H9 (cell line): ENCODE measurements at regions not wholly inside any gene's neighbourhood (a gene's known extent, or its start where the extent isn't known, plus 50 kb on each side); places are given as distances from the start of the nearest gene placed in this dataset.

ENCODE experiments used
- DNase-seq: peaks from one replicate; pipeline ENCODE4 v3.0.0-alpha.2; 2017
- H2AFZ ChIP-seq: one replicate; pipeline ENCODE4 v1.6.1; 2013; ENCODE audit warnings: mild to moderate bottlenecking, low read length, control low read depth, moderate library complexity
- H2AK5ac ChIP-seq: 2 replicates; pipeline ENCODE4 v1.6.1; 2013; ENCODE audit warnings: low read length, control low read depth, mixed read lengths; ENCODE audit not compliant: insufficient read length
- H2BK120ac ChIP-seq: one replicate; pipeline ENCODE4 v1.6.1; 2013; ENCODE audit warnings: low read depth, mild to moderate bottlenecking, low read length, control low read depth, inconsistent platforms; ENCODE audit not compliant: poor library complexity, severe bottlenecking
- H2BK12ac ChIP-seq: 2 replicates; pipeline ENCODE4 v1.6.1; 2013; ENCODE audit warnings: low read length, control low read depth, mixed read lengths, low read depth; ENCODE audit not compliant: insufficient read length
- H2BK15ac ChIP-seq: 2 replicates; pipeline ENCODE4 v1.6.1; 2013; ENCODE audit warnings: low read depth, low read length, control low read depth
- H2BK20ac ChIP-seq: one replicate; pipeline ENCODE4 v1.6.1; 2013; ENCODE audit warnings: low read depth, mild to moderate bottlenecking, low read length, control low read depth, inconsistent platforms; ENCODE audit not compliant: poor library complexity, severe bottlenecking
- H2BK5ac ChIP-seq: 2 replicates; pipeline ENCODE4 v1.6.1; 2013; ENCODE audit warnings: low read length, control low read depth, mixed read lengths; ENCODE audit not compliant: insufficient read length
- H3K14ac ChIP-seq: 2 replicates; pipeline ENCODE4 v1.6.1; 2013; ENCODE audit warnings: low read length, control low read depth; ENCODE audit not compliant: insufficient read depth
- H3K18ac ChIP-seq: 2 replicates; pipeline ENCODE4 v1.6.1; 2013; ENCODE audit warnings: low read depth, mild to moderate bottlenecking, mixed read lengths, low read length, control low read depth; ENCODE audit not compliant: insufficient read length
- H3K23ac ChIP-seq: 2 replicates; pipeline ENCODE4 v1.6.1; 2013; ENCODE audit warnings: low read length, control low read depth, mixed read lengths, low read depth; ENCODE audit not compliant: insufficient read length
- H3K23me2 ChIP-seq: 2 replicates; pipeline ENCODE4 v1.6.1; 2013; ENCODE audit warnings: low read depth, mild to moderate bottlenecking, mixed read lengths, low read length, control low read depth; ENCODE audit not compliant: insufficient read length, poor library complexity, severe bottlenecking
- H3K27ac ChIP-seq: 2 replicates; pipeline ENCODE4 v1.5.1; 2013; ENCODE audit warnings: low read length, control low read depth, mixed read lengths, low read depth; ENCODE audit not compliant: insufficient read length
- H3K27me3 ChIP-seq: 2 replicates; pipeline ENCODE4 v1.6.1; 2013; ENCODE audit warnings: low read length, control low read depth, inconsistent platforms; ENCODE audit not compliant: insufficient read depth
- H3K4ac ChIP-seq: 2 replicates; pipeline ENCODE4 v1.6.1; 2013; ENCODE audit warnings: low read depth, mild to moderate bottlenecking, control low read depth, inconsistent platforms, low read length, moderate library complexity
- H3K4me1 ChIP-seq: 2 replicates; pipeline ENCODE4 v1.6.1; 2013; ENCODE audit warnings: low read length, control low read depth, inconsistent platforms; ENCODE audit not compliant: insufficient read depth
- H3K4me2 ChIP-seq: 2 replicates; pipeline ENCODE4 v1.6.1; 2013; ENCODE audit warnings: low read length, control low read depth, mixed read lengths; ENCODE audit not compliant: insufficient read length, insufficient read depth
- H3K56ac ChIP-seq: 2 replicates; pipeline ENCODE4 v1.6.1; 2013; ENCODE audit warnings: low read depth, mild to moderate bottlenecking, mixed read lengths, low read length, control low read depth; ENCODE audit not compliant: insufficient read length
- H3K79me1 ChIP-seq: 2 replicates; pipeline ENCODE4 v1.6.1; 2013; ENCODE audit warnings: low read depth, mild to moderate bottlenecking, moderate library complexity, low read length, control low read depth, inconsistent platforms; ENCODE audit not compliant: insufficient read depth, poor library complexity, severe bottlenecking
- H3K79me2 ChIP-seq: 2 replicates; pipeline ENCODE4 v1.6.1; 2013; ENCODE audit warnings: low read length, control low read depth, inconsistent platforms; ENCODE audit not compliant: insufficient read depth
- H3K9ac ChIP-seq: 2 replicates; pipeline ENCODE4 v1.6.1; 2013; ENCODE audit warnings: low read length, control low read depth, mixed read lengths; ENCODE audit not compliant: insufficient read length; ENCODE audit errors: extremely low read depth
- H3K9me3 ChIP-seq: one replicate; pipeline ENCODE4 v1.6.1; 2013; ENCODE audit warnings: low read depth, low read length, inconsistent platforms; ENCODE audit not compliant: control insufficient read depth
- H3T11ph ChIP-seq: one replicate; pipeline ENCODE4 v1.6.1; 2013; ENCODE audit warnings: mild to moderate bottlenecking, low read length, control low read depth, inconsistent platforms
- H4K20me1 ChIP-seq: one replicate; pipeline ENCODE4 v1.6.1; 2013; ENCODE audit not compliant: control insufficient read depth, insufficient read length, insufficient read depth
- H4K5ac ChIP-seq: 2 replicates; pipeline ENCODE4 v1.6.1; 2013; ENCODE audit warnings: low read depth, mild to moderate bottlenecking, mixed read lengths, low read length, control low read depth; ENCODE audit not compliant: insufficient read length
- H4K8ac ChIP-seq: replicated peaks from 2 replicates; pipeline ENCODE4 v1.6.1; 2013; ENCODE audit warnings: low read length, control low read depth, mixed read lengths, low read depth; ENCODE audit not compliant: insufficient read length
- H4K91ac ChIP-seq: 2 replicates; pipeline ENCODE4 v1.6.1; 2013; ENCODE audit warnings: low read depth, mild to moderate bottlenecking, moderate library complexity, mixed read lengths, low read length, control low read depth; ENCODE audit not compliant: insufficient read length
- H3K27ac Mint-ChIP-seq, 3 experiments: 2 replicates in 2 of 3; 3 replicates in 1 of 3; pipeline ENCODE4 v1.8.0; 2020 to 2021; ENCODE audit warnings: mixed read lengths in 3 of 3, mild to moderate bottlenecking in 1 of 3, moderate library complexity in 1 of 3
- H3K27me3 Mint-ChIP-seq: 2 replicates; pipeline ENCODE4 v1.8.0; 2021; ENCODE audit warnings: low read depth, mild to moderate bottlenecking, moderate library complexity, mixed read lengths
- H3K36me3 Mint-ChIP-seq, 3 experiments: 2 replicates in 2 of 3; 3 replicates in 1 of 3; pipeline ENCODE4 v1.8.0; 2020 to 2021; ENCODE audit warnings: low read depth in 3 of 3, mixed read lengths in 3 of 3; ENCODE audit not compliant: insufficient read depth in 1 of 3
- H3K4me1 Mint-ChIP-seq, 2 experiments: 2 replicates each; pipeline ENCODE4 v1.8.0; 2020; ENCODE audit warnings: mixed read lengths in 2 of 2
- H3K4me3 Mint-ChIP-seq, 2 experiments: 2 replicates in 1 of 2; 3 replicates in 1 of 2; pipeline ENCODE4 v1.8.0; 2020 to 2021; ENCODE audit warnings: mild to moderate bottlenecking in 2 of 2, mixed read lengths in 2 of 2, moderate library complexity in 1 of 2
- H3K9me3 Mint-ChIP-seq, 2 experiments: 2 replicates in 1 of 2; 3 replicates in 1 of 2; pipeline ENCODE4 v1.8.0; 2020; ENCODE audit warnings: mild to moderate bottlenecking in 2 of 2, mixed read lengths in 2 of 2, moderate library complexity in 1 of 2
- CTCF ChIP-seq: fragments of 200-600 bp; sonication (generic); conservative IDR thresholded peaks from 3 replicates; pipeline ENCODE4 v1.8.0; 2021; ENCODE audit warnings: antibody characterized with exemption, mild to moderate bottlenecking
- WGBS: extraction: QIAGEN DNeasy Blood & Tissue Kit; methylation state at CpG from one replicate; pipeline ENCODE4 v1.1.7; 2013; ENCODE audit warnings: missing lambda C conversion rate, low lambda C conversion rate, mixed read lengths; ENCODE audit not compliant: insufficient read length; ENCODE audit errors: extremely low coverage; 5-methylcytosine and 5-hydroxymethylcytosine counted together

GRCh38 chr2:181235683-181236459 is 221.3 kb upstream of the ITGA4 start:
- H3K18ac ChIP-seq, result no peak overlapping the region
- peaks cover 9 to 10% of the 10 kb centered on the region in 2 experiments for H3K4me1 Mint-ChIP-seq

More at GRCh38 chr2:181235683-181236459, 221.3 kb upstream of the ITGA4 start:
- Mint-ChIP-seq H3K27me3 (no peaks in the 10 kb centered on the region), H3K9me3 (no peaks in the 10 kb centered on the region), H3K27ac (no peak overlapping the region), H3K36me3 (no peaks in the 10 kb centered on the region), H3K4me3 (no peak overlapping the region)
- no peak overlapping the region for H4K91ac ChIP-seq
- no peak overlapping the region for H3T11ph ChIP-seq
- no peak overlapping the region for H3K23ac ChIP-seq
- 100% methylated on average over 3 of the region's 4 CpGs for WGBS
- no peaks in the 10 kb centered on the region for H4K20me1 ChIP-seq
- H3K79me2 ChIP-seq, result no peaks in the 10 kb centered on the region
- H3K9ac ChIP-seq, result no peak overlapping the region
- no peak overlapping the region for H4K8ac ChIP-seq
- no peak for DNase-seq
- no peak overlapping the region for H3K27ac ChIP-seq
- peaks cover 4% of the 10 kb centered on the region; the same call in 1 of the 2 replicates for H3K4me1 ChIP-seq
- no peak overlapping the region for H2BK5ac ChIP-seq
- TF ChIP-seq CTCF, result no peak
- no peaks in the 10 kb centered on the region for H3K27me3 ChIP-seq
- H3K4ac ChIP-seq, result no peak overlapping the region
- H3K23me2 ChIP-seq, result no peaks in the 10 kb centered on the region
- H3K56ac ChIP-seq, result no peak overlapping the region
- no peak overlapping the region for H3K14ac ChIP-seq
- H4K5ac ChIP-seq, result no peak overlapping the region
- no peak overlapping the region for H2AK5ac ChIP-seq
- no peak overlapping the region for H2BK20ac ChIP-seq
- H2BK120ac ChIP-seq, result no peak overlapping the region
- H2BK15ac ChIP-seq, result no peak overlapping the region
- no peaks in the 10 kb centered on the region for H3K9me3 ChIP-seq
- no peaks in the 10 kb centered on the region for H3K79me1 ChIP-seq
- H3K4me2 ChIP-seq, result no peak overlapping the region
- H2AFZ ChIP-seq, result no peak overlapping the region
- no peak overlapping the region for H2BK12ac ChIP-seq
